H9 (cell line): ENCODE measurements at regions not wholly inside any gene's neighbourhood (a gene's known extent, or its start where the extent isn't known, plus 50 kb on each side); places are given as distances from the start of the nearest gene placed in this dataset.

Source experiments
- DNase-seq: peaks from one replicate; pipeline ENCODE4 v3.0.0-alpha.2; 2017
- H2AFZ ChIP-seq: one replicate; pipeline ENCODE4 v1.6.1; 2013; ENCODE audit warnings: mild to moderate bottlenecking, low read length, control low read depth, moderate library complexity
- H2AK5ac ChIP-seq: 2 replicates; pipeline ENCODE4 v1.6.1; 2013; ENCODE audit warnings: low read length, control low read depth, mixed read lengths; ENCODE audit not compliant: insufficient read length
- H2BK120ac ChIP-seq: one replicate; pipeline ENCODE4 v1.6.1; 2013; ENCODE audit warnings: low read depth, mild to moderate bottlenecking, low read length, control low read depth, inconsistent platforms; ENCODE audit not compliant: poor library complexity, severe bottlenecking
- H2BK12ac ChIP-seq: 2 replicates; pipeline ENCODE4 v1.6.1; 2013; ENCODE audit warnings: low read length, control low read depth, mixed read lengths, low read depth; ENCODE audit not compliant: insufficient read length
- H2BK15ac ChIP-seq: 2 replicates; pipeline ENCODE4 v1.6.1; 2013; ENCODE audit warnings: low read depth, low read length, control low read depth
- H2BK20ac ChIP-seq: one replicate; pipeline ENCODE4 v1.6.1; 2013; ENCODE audit warnings: low read depth, mild to moderate bottlenecking, low read length, control low read depth, inconsistent platforms; ENCODE audit not compliant: poor library complexity, severe bottlenecking
- H2BK5ac ChIP-seq: 2 replicates; pipeline ENCODE4 v1.6.1; 2013; ENCODE audit warnings: low read length, control low read depth, mixed read lengths; ENCODE audit not compliant: insufficient read length
- H3K14ac ChIP-seq: 2 replicates; pipeline ENCODE4 v1.6.1; 2013; ENCODE audit warnings: low read length, control low read depth; ENCODE audit not compliant: insufficient read depth
- H3K18ac ChIP-seq: 2 replicates; pipeline ENCODE4 v1.6.1; 2013; ENCODE audit warnings: low read depth, mild to moderate bottlenecking, mixed read lengths, low read length, control low read depth; ENCODE audit not compliant: insufficient read length
- H3K23ac ChIP-seq: 2 replicates; pipeline ENCODE4 v1.6.1; 2013; ENCODE audit warnings: low read length, control low read depth, mixed read lengths, low read depth; ENCODE audit not compliant: insufficient read length
- H3K23me2 ChIP-seq: 2 replicates; pipeline ENCODE4 v1.6.1; 2013; ENCODE audit warnings: low read depth, mild to moderate bottlenecking, mixed read lengths, low read length, control low read depth; ENCODE audit not compliant: insufficient read length, poor library complexity, severe bottlenecking
- H3K27ac ChIP-seq: 2 replicates; pipeline ENCODE4 v1.5.1; 2013; ENCODE audit warnings: low read length, control low read depth, mixed read lengths, low read depth; ENCODE audit not compliant: insufficient read length
- H3K27me3 ChIP-seq: 2 replicates; pipeline ENCODE4 v1.6.1; 2013; ENCODE audit warnings: low read length, control low read depth, inconsistent platforms; ENCODE audit not compliant: insufficient read depth
- H3K4ac ChIP-seq: 2 replicates; pipeline ENCODE4 v1.6.1; 2013; ENCODE audit warnings: low read depth, mild to moderate bottlenecking, control low read depth, inconsistent platforms, low read length, moderate library complexity
- H3K4me1 ChIP-seq: 2 replicates; pipeline ENCODE4 v1.6.1; 2013; ENCODE audit warnings: low read length, control low read depth, inconsistent platforms; ENCODE audit not compliant: insufficient read depth
- H3K4me2 ChIP-seq: 2 replicates; pipeline ENCODE4 v1.6.1; 2013; ENCODE audit warnings: low read length, control low read depth, mixed read lengths; ENCODE audit not compliant: insufficient read length, insufficient read depth
- H3K56ac ChIP-seq: 2 replicates; pipeline ENCODE4 v1.6.1; 2013; ENCODE audit warnings: low read depth, mild to moderate bottlenecking, mixed read lengths, low read length, control low read depth; ENCODE audit not compliant: insufficient read length
- H3K79me1 ChIP-seq: 2 replicates; pipeline ENCODE4 v1.6.1; 2013; ENCODE audit warnings: low read depth, mild to moderate bottlenecking, moderate library complexity, low read length, control low read depth, inconsistent platforms; ENCODE audit not compliant: insufficient read depth, poor library complexity, severe bottlenecking
- H3K79me2 ChIP-seq: 2 replicates; pipeline ENCODE4 v1.6.1; 2013; ENCODE audit warnings: low read length, control low read depth, inconsistent platforms; ENCODE audit not compliant: insufficient read depth
- H3K9ac ChIP-seq: 2 replicates; pipeline ENCODE4 v1.6.1; 2013; ENCODE audit warnings: low read length, control low read depth, mixed read lengths; ENCODE audit not compliant: insufficient read length; ENCODE audit errors: extremely low read depth
- H3K9me3 ChIP-seq: one replicate; pipeline ENCODE4 v1.6.1; 2013; ENCODE audit warnings: low read depth, low read length, inconsistent platforms; ENCODE audit not compliant: control insufficient read depth
- H3T11ph ChIP-seq: one replicate; pipeline ENCODE4 v1.6.1; 2013; ENCODE audit warnings: mild to moderate bottlenecking, low read length, control low read depth, inconsistent platforms
- H4K20me1 ChIP-seq: one replicate; pipeline ENCODE4 v1.6.1; 2013; ENCODE audit not compliant: control insufficient read depth, insufficient read length, insufficient read depth
- H4K5ac ChIP-seq: 2 replicates; pipeline ENCODE4 v1.6.1; 2013; ENCODE audit warnings: low read depth, mild to moderate bottlenecking, mixed read lengths, low read length, control low read depth; ENCODE audit not compliant: insufficient read length
- H4K8ac ChIP-seq: replicated peaks from 2 replicates; pipeline ENCODE4 v1.6.1; 2013; ENCODE audit warnings: low read length, control low read depth, mixed read lengths, low read depth; ENCODE audit not compliant: insufficient read length
- H4K91ac ChIP-seq: 2 replicates; pipeline ENCODE4 v1.6.1; 2013; ENCODE audit warnings: low read depth, mild to moderate bottlenecking, moderate library complexity, mixed read lengths, low read length, control low read depth; ENCODE audit not compliant: insufficient read length
- H3K27ac Mint-ChIP-seq, 3 experiments: 2 replicates in 2 of 3; 3 replicates in 1 of 3; pipeline ENCODE4 v1.8.0; 2020 to 2021; ENCODE audit warnings: mixed read lengths in 3 of 3, mild to moderate bottlenecking in 1 of 3, moderate library complexity in 1 of 3
- H3K27me3 Mint-ChIP-seq: 2 replicates; pipeline ENCODE4 v1.8.0; 2021; ENCODE audit warnings: low read depth, mild to moderate bottlenecking, moderate library complexity, mixed read lengths
- H3K36me3 Mint-ChIP-seq, 3 experiments: 2 replicates in 2 of 3; 3 replicates in 1 of 3; pipeline ENCODE4 v1.8.0; 2020 to 2021; ENCODE audit warnings: low read depth in 3 of 3, mixed read lengths in 3 of 3; ENCODE audit not compliant: insufficient read depth in 1 of 3
- H3K4me1 Mint-ChIP-seq, 2 experiments: 2 replicates each; pipeline ENCODE4 v1.8.0; 2020; ENCODE audit warnings: mixed read lengths in 2 of 2
- H3K4me3 Mint-ChIP-seq, 2 experiments: 2 replicates in 1 of 2; 3 replicates in 1 of 2; pipeline ENCODE4 v1.8.0; 2020 to 2021; ENCODE audit warnings: mild to moderate bottlenecking in 2 of 2, mixed read lengths in 2 of 2, moderate library complexity in 1 of 2
- H3K9me3 Mint-ChIP-seq, 2 experiments: 2 replicates in 1 of 2; 3 replicates in 1 of 2; pipeline ENCODE4 v1.8.0; 2020; ENCODE audit warnings: mild to moderate bottlenecking in 2 of 2, mixed read lengths in 2 of 2, moderate library complexity in 1 of 2
- WGBS: extraction: QIAGEN DNeasy Blood & Tissue Kit; methylation state at CpG from one replicate; pipeline ENCODE4 v1.1.7; 2013; ENCODE audit warnings: missing lambda C conversion rate, low lambda C conversion rate, mixed read lengths; ENCODE audit not compliant: insufficient read length; ENCODE audit errors: extremely low coverage; 5-methylcytosine and 5-hydroxymethylcytosine counted together
- TF ChIP-seq, protein P1 (sequence below): fragments of 200-600 bp; sonication (generic); conservative IDR thresholded peaks from 3 replicates; pipeline ENCODE4 v1.8.0; 2021; ENCODE audit warnings: antibody characterized with exemption, mild to moderate bottlenecking

- Histone ChIP-seq H3K27me3 (no peaks in the 10 kb centered on the region), H3K79me2 (no peaks in the 10 kb centered on the region), H3K4me1 (no peaks in the 10 kb centered on the region), H3K27ac (no peak overlapping the region), H2AK5ac (no peak overlapping the region), H3K79me1 (no peaks in the 10 kb centered on the region), H3T11ph (no peak overlapping the region), H4K91ac (no peak overlapping the region), H3K18ac (no peak overlapping the region), H3K14ac (no peak overlapping the region), H3K4ac (no peak overlapping the region), H2BK5ac (no peak overlapping the region), H2AFZ (no peak overlapping the region), H4K20me1 (no peaks in the 10 kb centered on the region), H2BK12ac (no peak overlapping the region), H2BK15ac (no peak overlapping the region), H3K9me3 (no peaks in the 10 kb centered on the region), H2BK20ac (no peak overlapping the region), H2BK120ac (no peak overlapping the region), H4K8ac (no peak overlapping the region), H3K4me2 (no peak overlapping the region), H3K56ac (no peak overlapping the region), H3K23me2 (no peaks in the 10 kb centered on the region), H4K5ac (no peak overlapping the region), H3K23ac (no peak overlapping the region), H3K9ac (no peak overlapping the region)
- no CpG with 5 or more reads among the region's 1 CpG for WGBS
- H3K4me3 Mint-ChIP-seq = no peak overlapping the region
- DNase-seq = no peak
- TF ChIP-seq, protein P1, sequence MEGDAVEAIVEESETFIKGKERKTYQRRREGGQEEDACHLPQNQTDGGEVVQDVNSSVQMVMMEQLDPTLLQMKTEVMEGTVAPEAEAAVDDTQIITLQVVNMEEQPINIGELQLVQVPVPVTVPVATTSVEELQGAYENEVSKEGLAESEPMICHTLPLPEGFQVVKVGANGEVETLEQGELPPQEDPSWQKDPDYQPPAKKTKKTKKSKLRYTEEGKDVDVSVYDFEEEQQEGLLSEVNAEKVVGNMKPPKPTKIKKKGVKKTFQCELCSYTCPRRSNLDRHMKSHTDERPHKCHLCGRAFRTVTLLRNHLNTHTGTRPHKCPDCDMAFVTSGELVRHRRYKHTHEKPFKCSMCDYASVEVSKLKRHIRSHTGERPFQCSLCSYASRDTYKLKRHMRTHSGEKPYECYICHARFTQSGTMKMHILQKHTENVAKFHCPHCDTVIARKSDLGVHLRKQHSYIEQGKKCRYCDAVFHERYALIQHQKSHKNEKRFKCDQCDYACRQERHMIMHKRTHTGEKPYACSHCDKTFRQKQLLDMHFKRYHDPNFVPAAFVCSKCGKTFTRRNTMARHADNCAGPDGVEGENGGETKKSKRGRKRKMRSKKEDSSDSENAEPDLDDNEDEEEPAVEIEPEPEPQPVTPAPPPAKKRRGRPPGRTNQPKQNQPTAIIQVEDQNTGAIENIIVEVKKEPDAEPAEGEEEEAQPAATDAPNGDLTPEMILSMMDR = no peak
- no peaks in the 10 kb centered on the region for H3K36me3 Mint-ChIP-seq
- H3K9me3 Mint-ChIP-seq = no peaks in the 10 kb centered on the region
- H3K27ac Mint-ChIP-seq = no peak overlapping the region
- no peaks in the 10 kb centered on the region for H3K27me3 Mint-ChIP-seq
- no peaks in the 10 kb centered on the region for H3K4me1 Mint-ChIP-seq
These were observed 85.1 kb upstream of the NID2 start for GRCh38 chr14:52153939-52154338.
